ENCODE measurements at regions not wholly inside any gene's neighbourhood (a gene's known extent, or its start where the extent isn't known, plus 50 kb on each side); places are given as distances from the start of the nearest gene placed in this dataset.

- DNase-seq (no peak), ATAC-seq (no peak)
- intact Hi-C loops (cut with micrococcal nuclease) = loop anchor here (10.0 kb wide), 2 partner anchors 166 to 526 kb away; no protein-coding TSS in a partner anchor
These were observed 100.3 kb downstream of the EDN3 start for GRCh38 chr20:59400708-59401107.

- intact Hi-C loops (cut with micrococcal nuclease) = loop anchor here (10.0 kb wide), 2 partner anchors 168 to 528 kb away; no protein-coding TSS in a partner anchor
These were observed 102.3 kb downstream of the EDN3 start for GRCh38 chr20:59402681-59403080.

GRCh38 chr20:59403261-59403961, 103.0 kb downstream of the EDN3 start:
- intact Hi-C loops (cut with micrococcal nuclease) = loop anchor here (10.0 kb wide), 2 partner anchors 169 to 529 kb away; no protein-coding TSS in a partner anchor
- ATAC-seq (peak; percentile 62), DNase-seq (peak; percentile 66)

More at GRCh38 chr20:59402681-59403080, 102.3 kb downstream of the EDN3 start:
- no peak for DNase-seq
- ATAC-seq = no peak

GRCh38 chr20:59403962-59404314, 103.5 kb downstream of the EDN3 start:
- no peak for DNase-seq
- intact Hi-C loops (cut with micrococcal nuclease) = loop anchor here (10.0 kb wide), 2 partner anchors 169 to 529 kb away; no protein-coding TSS in a partner anchor
- no peak for ATAC-seq

GRCh38 chr20:59404749-59405148, 104.3 kb downstream of the EDN3 start:
- intact Hi-C loops (cut with micrococcal nuclease) = loop anchor here (10.0 kb wide), 2 partner anchors 170 to 530 kb away; no protein-coding TSS in a partner anchor
- DNase-seq = no peak
- ATAC-seq = no peak

GRCh38 chr20:59405226-59406200, 105.1 kb downstream of the EDN3 start:
- DNase-seq (no peak), ATAC-seq (peak; percentile 69)
- intact Hi-C loops (cut with micrococcal nuclease) = loop anchor here (10.0 kb wide), 2 partner anchors 171 to 531 kb away; no protein-coding TSS in a partner anchor

GRCh38 chr20:59406446-59406845, 106.0 kb downstream of the EDN3 start:
- intact Hi-C loops (cut with micrococcal nuclease) = loop anchor here (10.0 kb wide), 2 partner anchors 172 to 532 kb away; no protein-coding TSS in a partner anchor
- ATAC-seq (peak; percentile 88), DNase-seq (no peak)

- intact Hi-C loops (cut with micrococcal nuclease) = no loop called here
- DNase-seq (no peak), ATAC-seq (no peak)
These were observed 110.8 kb downstream of the EDN3 start for GRCh38 chr20:59411170-59411569.

- intact Hi-C loops (cut with micrococcal nuclease) = no loop called here
- ATAC-seq = no peak
- DNase-seq = no peak
These were observed 111.2 kb downstream of the EDN3 start for GRCh38 chr20:59411589-59411988.

GRCh38 chr20:59412181-59412580, 111.8 kb downstream of the EDN3 start:
- no peak for DNase-seq
- intact Hi-C loops (cut with micrococcal nuclease) = no loop called here
- ATAC-seq = no peak

- intact Hi-C loops (cut with micrococcal nuclease) = no loop called here
- DNase-seq (no peak), ATAC-seq (no peak)
These were observed 112.5 kb downstream of the EDN3 start for GRCh38 chr20:59412875-59413284.

GRCh38 chr20:59413326-59413865, 113.0 kb downstream of the EDN3 start:
- intact Hi-C loops (cut with micrococcal nuclease) = no loop called here
- ATAC-seq = no peak
- DNase-seq = no peak

GRCh38 chr20:59414936-59415623, 114.7 kb downstream of the EDN3 start:
- intact Hi-C loops (cut with micrococcal nuclease) = no loop called here
- ATAC-seq = no peak

GRCh38 chr20:59416916-59417315, 116.5 kb downstream of the EDN3 start:
- intact Hi-C loops (cut with micrococcal nuclease) = no loop called here
- DNase-seq (no peak), ATAC-seq (no peak)

More at GRCh38 chr20:59414936-59415623, 114.7 kb downstream of the EDN3 start:
- no peak for DNase-seq

GRCh38 chr20:59421089-59421488, 120.7 kb downstream of the EDN3 start:
- intact Hi-C loops (cut with micrococcal nuclease) = no loop called here
- DNase-seq (no peak), ATAC-seq (no peak)

- ATAC-seq = peak; percentile 79
- intact Hi-C loops (cut with micrococcal nuclease) = no loop called here
These were observed 121.7 kb downstream of the EDN3 start for GRCh38 chr20:59421920-59422637.

GRCh38 chr20:59422872-59423544, 122.6 kb downstream of the EDN3 start:
- intact Hi-C loops (cut with micrococcal nuclease) = no loop called here
- peak; percentile 50 for ATAC-seq
- DNase-seq = no peak

More at GRCh38 chr20:59421920-59422637, 121.7 kb downstream of the EDN3 start:
- DNase-seq = no peak

GRCh38 chr20:59424976-59425375, 124.6 kb downstream of the EDN3 start:
- intact Hi-C loops (cut with micrococcal nuclease) = no loop called here
- DNase-seq = no peak
- no peak for ATAC-seq

Measured in left ventricle myocardium superior (tissue), 1 donor.